Suppressor macrophage treated with lipopolysaccharide for 1 hour (primary cell): ENCODE measurements at regions not wholly inside any gene's neighbourhood (a gene's known extent, or its start where the extent isn't known, plus 50 kb on each side); places are given as distances from the start of the nearest gene placed in this dataset.
"Not testable (repeated sequence)": the region's sequence is repeated elsewhere in the genome, so short reads cannot be mapped to it uniquely, and the experiment has no call there.

Source experiments
- DNase-seq, 3 donors: peaks; one replicate each; pipeline ENCODE4 v3.0.0-alpha.2; 2020 to 2022

- not testable (repeated sequence) for DNase-seq
Observed at GRCh38 chr15:81705727-81706126, 331.7 kb upstream of the TMC3 start.

GRCh38 chr15:81686021-81686420, 312.0 kb upstream of the TMC3 start:
- no peak for DNase-seq

GRCh38 chr15:81685237-81685636, 311.2 kb upstream of the TMC3 start:
- no peak for DNase-seq

- no peak for DNase-seq
Observed at GRCh38 chr15:81680829-81681228, 306.8 kb upstream of the TMC3 start.

- DNase-seq: peak; percentile 69 to 84 (median 82)
Observed at GRCh38 chr15:81666839-81667238, 292.8 kb upstream of the TMC3 start.

GRCh38 chr15:81660976-81661375, 287.0 kb upstream of the TMC3 start:
- no peak for DNase-seq

GRCh38 chr15:81653259-81653658, 279.2 kb upstream of the TMC3 start:
- DNase-seq: peak; percentile 10 to 42 (median 28)

- DNase-seq: no peak
Observed at GRCh38 chr15:81645470-81645869, 271.5 kb upstream of the TMC3 start.

- DNase-seq: no peak
Observed at GRCh38 chr15:81643771-81644170, 269.8 kb upstream of the TMC3 start.

GRCh38 chr15:81642451-81642990, 268.5 kb upstream of the TMC3 start:
- no peak for DNase-seq

GRCh38 chr15:81636064-81636463, 262.1 kb upstream of the TMC3 start:
- not testable (repeated sequence) for DNase-seq

- no peak for DNase-seq
Observed at GRCh38 chr15:81633889-81634288, 259.9 kb upstream of the TMC3 start.

- no peak for DNase-seq
Observed at GRCh38 chr15:81625896-81626295, 251.9 kb upstream of the TMC3 start.

- no peak for DNase-seq
Observed at GRCh38 chr15:81619002-81619401, 245.0 kb upstream of the TMC3 start.

GRCh38 chr15:81612631-81613030, 238.6 kb upstream of the TMC3 start:
- DNase-seq: no peak

- no peak for DNase-seq
Observed at GRCh38 chr15:81611679-81612078, 237.7 kb upstream of the TMC3 start.

- no peak for DNase-seq
Observed at GRCh38 chr15:81608309-81608829, 234.4 kb upstream of the TMC3 start.

GRCh38 chr15:81604713-81605112, 230.7 kb upstream of the TMC3 start:
- no peak for DNase-seq

GRCh38 chr15:81596159-81596865, 222.3 kb upstream of the TMC3 start:
- no peak for DNase-seq

- DNase-seq: no peak
Observed at GRCh38 chr15:81595752-81596151, 221.7 kb upstream of the TMC3 start.

- DNase-seq: no peak
Observed at GRCh38 chr15:81589671-81590070, 215.7 kb upstream of the TMC3 start.

GRCh38 chr15:81575436-81576123, 201.6 kb upstream of the TMC3 start:
- no peak for DNase-seq

- DNase-seq: no peak
Observed at GRCh38 chr15:81573098-81573746, 199.2 kb upstream of the TMC3 start.

- no peak for DNase-seq
Observed at GRCh38 chr15:81572190-81572589, 198.2 kb upstream of the TMC3 start.
